ENCODE measurements at regions not wholly inside any gene's neighbourhood (a gene's known extent, or its start where the extent isn't known, plus 50 kb on each side); places are given as distances from the start of the nearest gene placed in this dataset.
"Not testable (repeated sequence)": the region's sequence is repeated elsewhere in the genome, so short reads cannot be mapped to it uniquely, and the experiment has no call there.

GRCh38 chr7:41421056-41421455 is 281.8 kb downstream of the INHBA start:
- DNase-seq: no peak
- no peak overlapping the region for H3K27ac Mint-ChIP-seq
- H3K4me3 Mint-ChIP-seq: no peak overlapping the region
- H3K27me3 Mint-ChIP-seq: no peaks in the 10 kb centered on the region
- H3K4me1 Mint-ChIP-seq: no peaks in the 10 kb centered on the region
- H3K36me3 Mint-ChIP-seq: no peaks in the 10 kb centered on the region
- CTCF ChIA-PET: no interaction called here
- peaks cover 3% of the 10 kb centered on the region for H3K9me3 Mint-ChIP-seq

GRCh38 chr7:41420421-41420820 is 282.5 kb downstream of the INHBA start:
- CTCF ChIA-PET: no interaction called here

GRCh38 chr7:41418337-41418736 is 284.6 kb downstream of the INHBA start:
- CTCF ChIA-PET: no interaction called here
- Mint-ChIP-seq H3K4me1 (no peaks in the 10 kb centered on the region), H3K4me3 (no peak overlapping the region), H3K9me3 (peaks cover 3% of the 10 kb centered on the region), H3K36me3 (no peaks in the 10 kb centered on the region), H3K27ac (no peak overlapping the region), H3K27me3 (no peaks in the 10 kb centered on the region)
- no peak for DNase-seq

More at GRCh38 chr7:41420421-41420820, 282.5 kb downstream of the INHBA start:
- Mint-ChIP-seq H3K4me3 (no peak overlapping the region), H3K9me3 (peaks cover 3% of the 10 kb centered on the region), H3K36me3 (no peaks in the 10 kb centered on the region), H3K27me3 (no peaks in the 10 kb centered on the region), H3K27ac (no peak overlapping the region), H3K4me1 (no peaks in the 10 kb centered on the region)
- no peak for DNase-seq

- no peaks in the 10 kb centered on the region for H3K36me3 Mint-ChIP-seq
- no peaks in the 10 kb centered on the region for H3K27me3 Mint-ChIP-seq
- DNase-seq: no peak
- H3K4me3 Mint-ChIP-seq: no peak overlapping the region
- CTCF ChIA-PET: no interaction called here
- peaks cover 3% of the 10 kb centered on the region for H3K9me3 Mint-ChIP-seq
- no peak overlapping the region for H3K27ac Mint-ChIP-seq
- H3K4me1 Mint-ChIP-seq: no peaks in the 10 kb centered on the region
These were observed 286.7 kb downstream of the INHBA start for GRCh38 chr7:41416208-41416595.

GRCh38 chr7:41415471-41416207 is 287.3 kb downstream of the INHBA start:
- Mint-ChIP-seq H3K4me1 (no peaks in the 10 kb centered on the region), H3K27me3 (no peaks in the 10 kb centered on the region), H3K9me3 (peaks cover 3% of the 10 kb centered on the region), H3K4me3 (no peak overlapping the region), H3K36me3 (no peaks in the 10 kb centered on the region), H3K27ac (no peak overlapping the region)
- CTCF ChIA-PET: no interaction called here
- no peak for DNase-seq

- CTCF ChIA-PET: no interaction called here
- Mint-ChIP-seq H3K27me3 (no peaks in the 10 kb centered on the region), H3K4me3 (no peak overlapping the region), H3K9me3 (peaks cover 3% of the 10 kb centered on the region), H3K27ac (no peak overlapping the region), H3K36me3 (no peaks in the 10 kb centered on the region), H3K4me1 (no peaks in the 10 kb centered on the region)
- no peak for DNase-seq
These were observed 287.8 kb downstream of the INHBA start for GRCh38 chr7:41415051-41415450.

GRCh38 chr7:41404375-41405074 is 298.4 kb downstream of the INHBA start:
- CTCF ChIA-PET: no interaction called here
- H3K4me3 Mint-ChIP-seq: no peak overlapping the region
- DNase-seq: no peak
- H3K27me3 Mint-ChIP-seq: no peaks in the 10 kb centered on the region
- H3K27ac Mint-ChIP-seq: no peak overlapping the region
- H3K9me3 Mint-ChIP-seq: peaks cover 13% of the 10 kb centered on the region
- H3K4me1 Mint-ChIP-seq: no peaks in the 10 kb centered on the region
- no peaks in the 10 kb centered on the region for H3K36me3 Mint-ChIP-seq

- H3K4me3 Mint-ChIP-seq: no peak overlapping the region
- DNase-seq: no peak
- no peaks in the 10 kb centered on the region for H3K4me1 Mint-ChIP-seq
- H3K27ac Mint-ChIP-seq: no peak overlapping the region
- CTCF ChIA-PET: no interaction called here
- no peaks in the 10 kb centered on the region for H3K36me3 Mint-ChIP-seq
- H3K27me3 Mint-ChIP-seq: no peaks in the 10 kb centered on the region
- H3K9me3 Mint-ChIP-seq: peaks cover 10% of the 10 kb centered on the region
These were observed 299.6 kb downstream of the INHBA start for GRCh38 chr7:41403291-41403690.

GRCh38 chr7:41401833-41402232 is 301.1 kb downstream of the INHBA start:
- Mint-ChIP-seq H3K4me1 (no peaks in the 10 kb centered on the region), H3K9me3 (peaks cover 8% of the 10 kb centered on the region), H3K27me3 (no peaks in the 10 kb centered on the region), H3K36me3 (no peaks in the 10 kb centered on the region), H3K27ac (no peak overlapping the region), H3K4me3 (no peak overlapping the region)
- no peak for DNase-seq
- CTCF ChIA-PET: no interaction called here

GRCh38 chr7:41399171-41399570 is 303.7 kb downstream of the INHBA start:
- Mint-ChIP-seq H3K27ac (no peak overlapping the region), H3K9me3 (peaks cover 6% of the 10 kb centered on the region), H3K4me1 (no peaks in the 10 kb centered on the region), H3K36me3 (no peaks in the 10 kb centered on the region), H3K4me3 (no peak overlapping the region), H3K27me3 (no peaks in the 10 kb centered on the region)
- no peak for DNase-seq
- CTCF ChIA-PET: no interaction called here

GRCh38 chr7:41391818-41392217 is 311.1 kb downstream of the INHBA start:
- Mint-ChIP-seq H3K27ac (no peak overlapping the region), H3K4me1 (no peaks in the 10 kb centered on the region), H3K36me3 (no peaks in the 10 kb centered on the region), H3K27me3 (no peaks in the 10 kb centered on the region), H3K9me3 (peaks cover 3% of the 10 kb centered on the region), H3K4me3 (no peak overlapping the region)
- CTCF ChIA-PET: no interaction called here
- DNase-seq: no peak

GRCh38 chr7:41388933-41389332 is 314.0 kb downstream of the INHBA start:
- H3K4me1 Mint-ChIP-seq, CTCF ChIA-PET, H3K27ac Mint-ChIP-seq, H3K36me3 Mint-ChIP-seq, H3K27me3 Mint-ChIP-seq, H3K9me3 Mint-ChIP-seq, DNase-seq, H3K4me3 Mint-ChIP-seq: not testable (repeated sequence)

- DNase-seq: no peak
- Mint-ChIP-seq H3K27ac (no peak overlapping the region), H3K9me3 (peaks cover 6% of the 10 kb centered on the region), H3K27me3 (no peaks in the 10 kb centered on the region), H3K36me3 (no peaks in the 10 kb centered on the region), H3K4me1 (no peaks in the 10 kb centered on the region), H3K4me3 (no peak overlapping the region)
- CTCF ChIA-PET: no interaction called here
These were observed 316.9 kb downstream of the INHBA start for GRCh38 chr7:41385996-41386395.

- no peaks in the 10 kb centered on the region for H3K27me3 Mint-ChIP-seq
- H3K4me3 Mint-ChIP-seq: no peak overlapping the region
- DNase-seq: no peak
- no peaks in the 10 kb centered on the region for H3K4me1 Mint-ChIP-seq
- H3K36me3 Mint-ChIP-seq: no peaks in the 10 kb centered on the region
- peaks cover 6% of the 10 kb centered on the region for H3K9me3 Mint-ChIP-seq
- CTCF ChIA-PET: no interaction called here
- H3K27ac Mint-ChIP-seq: no peak overlapping the region
These were observed 318.5 kb downstream of the INHBA start for GRCh38 chr7:41384418-41384817.

- Mint-ChIP-seq H3K9me3 (peaks cover 6% of the 10 kb centered on the region), H3K4me3 (no peak overlapping the region), H3K27ac (no peak overlapping the region), H3K36me3 (no peaks in the 10 kb centered on the region), H3K27me3 (no peaks in the 10 kb centered on the region), H3K4me1 (no peaks in the 10 kb centered on the region)
- DNase-seq: no peak
- CTCF ChIA-PET: no interaction called here
These were observed 319.3 kb downstream of the INHBA start for GRCh38 chr7:41383596-41383995.
